Neural progenitor cell (in vitro differentiated cells): ENCODE measurements at regions not wholly inside any gene's neighbourhood (a gene's known extent, or its start where the extent isn't known, plus 50 kb on each side); places are given as distances from the start of the nearest gene placed in this dataset.

Source experiments
- EZH2 ChIP-seq: fragments of 200-600 bp; sonication (generic); IDR thresholded peaks from 2 replicates; pipeline ENCODE4 v1.6.1; 2017; ENCODE audit warnings: antibody characterized with exemption, mild to moderate bottlenecking, moderate library complexity
- EZH2phosphoT487 ChIP-seq: fragments of 200-600 bp; sonication (generic); IDR thresholded peaks from 2 replicates; pipeline ENCODE4 v1.6.1; 2017; ENCODE audit warnings: antibody characterized with exemption
- TF ChIP-seq, protein P1 (sequence below): fragments of 200-600 bp; sonication (generic); IDR thresholded peaks from 2 replicates; pipeline ENCODE4 v1.5.1; 2017; ENCODE audit warnings: antibody characterized with exemption, mild to moderate bottlenecking

DNA sequence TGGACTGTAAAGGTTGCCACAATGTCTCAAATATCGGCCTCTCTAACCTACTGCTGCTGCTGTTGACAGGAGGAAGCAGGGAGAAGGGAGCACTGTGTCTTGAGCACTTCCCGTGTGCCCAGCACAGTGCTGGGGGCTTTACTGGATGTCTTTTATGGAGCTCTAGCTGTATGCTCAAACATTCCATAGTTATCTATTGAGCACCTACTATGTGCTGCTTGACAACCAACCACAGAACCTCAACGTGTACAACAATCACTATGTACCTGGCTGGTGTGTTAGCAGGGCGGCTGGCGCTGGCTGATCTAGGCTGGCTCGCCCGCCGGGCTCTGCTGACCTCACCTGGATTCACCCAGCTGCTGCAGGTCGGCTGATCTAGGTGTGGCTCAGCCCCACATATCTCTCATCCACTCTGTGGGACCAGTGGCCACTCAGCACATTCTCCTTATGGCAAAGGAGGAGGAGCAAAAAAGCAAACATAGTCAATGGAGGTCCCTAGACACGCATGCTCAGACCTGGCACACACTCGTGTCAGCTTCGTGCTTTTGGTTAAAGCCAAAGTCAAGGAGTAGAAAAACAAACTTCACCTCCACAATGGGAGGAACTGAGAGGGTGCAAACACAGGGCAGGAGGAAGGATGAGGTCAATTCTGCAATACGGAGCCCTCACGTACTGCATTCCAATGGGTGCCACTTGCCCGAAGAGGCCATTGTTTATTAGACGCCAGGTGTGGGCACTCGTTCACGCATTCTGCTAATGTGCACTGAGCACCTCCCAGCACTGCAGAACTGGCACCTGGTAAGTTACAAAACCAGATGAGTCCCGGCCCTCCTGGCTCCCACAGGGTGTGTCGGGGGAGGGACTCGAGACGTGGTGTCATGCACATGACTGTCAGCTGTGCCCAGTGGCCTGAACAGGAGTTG, 147.2 kb downstream of the SCARB1 start:
- TF ChIP-seq EZH2phosphoT487: no peak
- no peak for TF ChIP-seq EZH2
- TF ChIP-seq, protein P1, sequence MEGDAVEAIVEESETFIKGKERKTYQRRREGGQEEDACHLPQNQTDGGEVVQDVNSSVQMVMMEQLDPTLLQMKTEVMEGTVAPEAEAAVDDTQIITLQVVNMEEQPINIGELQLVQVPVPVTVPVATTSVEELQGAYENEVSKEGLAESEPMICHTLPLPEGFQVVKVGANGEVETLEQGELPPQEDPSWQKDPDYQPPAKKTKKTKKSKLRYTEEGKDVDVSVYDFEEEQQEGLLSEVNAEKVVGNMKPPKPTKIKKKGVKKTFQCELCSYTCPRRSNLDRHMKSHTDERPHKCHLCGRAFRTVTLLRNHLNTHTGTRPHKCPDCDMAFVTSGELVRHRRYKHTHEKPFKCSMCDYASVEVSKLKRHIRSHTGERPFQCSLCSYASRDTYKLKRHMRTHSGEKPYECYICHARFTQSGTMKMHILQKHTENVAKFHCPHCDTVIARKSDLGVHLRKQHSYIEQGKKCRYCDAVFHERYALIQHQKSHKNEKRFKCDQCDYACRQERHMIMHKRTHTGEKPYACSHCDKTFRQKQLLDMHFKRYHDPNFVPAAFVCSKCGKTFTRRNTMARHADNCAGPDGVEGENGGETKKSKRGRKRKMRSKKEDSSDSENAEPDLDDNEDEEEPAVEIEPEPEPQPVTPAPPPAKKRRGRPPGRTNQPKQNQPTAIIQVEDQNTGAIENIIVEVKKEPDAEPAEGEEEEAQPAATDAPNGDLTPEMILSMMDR: no peak
